HPDE6-E6E7 (cell line): ENCODE measurements at regions not wholly inside any gene's neighbourhood (a gene's known extent, or its start where the extent isn't known, plus 50 kb on each side); places are given as distances from the start of the nearest gene placed in this dataset.

Experiments
- DNase-seq: peaks from one replicate; pipeline ENCODE4 v3.0.0; 2011; ENCODE audit warnings: missing footprints; ENCODE audit errors: extremely low spot score

DNA sequence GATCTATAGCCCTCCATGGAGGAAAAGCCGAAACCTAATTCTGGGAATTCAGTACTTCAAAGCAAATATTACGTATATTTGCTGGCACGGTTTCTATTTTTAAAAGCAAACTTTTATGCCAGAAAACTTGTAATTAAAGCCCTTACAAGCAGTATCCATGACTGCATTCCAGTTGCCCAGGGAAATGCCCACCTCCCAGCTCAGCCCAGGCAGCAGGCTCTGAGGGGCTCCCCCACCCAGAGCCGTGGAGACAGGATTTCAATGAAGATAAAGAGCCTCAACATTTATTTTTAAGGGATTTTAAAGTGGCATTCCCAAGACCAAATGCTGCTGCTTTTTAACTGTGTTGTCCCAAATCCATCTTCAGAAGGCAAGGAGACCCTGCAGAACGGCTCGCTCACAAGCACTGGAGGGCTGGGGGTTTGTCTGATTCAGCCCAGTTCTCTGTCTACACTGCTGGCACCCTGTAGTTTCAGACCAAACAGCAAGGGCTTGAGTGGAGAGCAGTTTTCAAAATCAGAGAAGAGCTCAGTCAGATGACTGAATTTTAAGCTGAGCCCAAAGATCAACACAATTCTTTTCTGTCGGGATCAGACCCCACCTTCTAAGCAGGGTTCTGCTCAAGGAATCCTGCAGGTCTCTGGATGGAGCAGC, 105.1 kb downstream of the KCNF1 start:
- DNase-seq = no peak

DNA sequence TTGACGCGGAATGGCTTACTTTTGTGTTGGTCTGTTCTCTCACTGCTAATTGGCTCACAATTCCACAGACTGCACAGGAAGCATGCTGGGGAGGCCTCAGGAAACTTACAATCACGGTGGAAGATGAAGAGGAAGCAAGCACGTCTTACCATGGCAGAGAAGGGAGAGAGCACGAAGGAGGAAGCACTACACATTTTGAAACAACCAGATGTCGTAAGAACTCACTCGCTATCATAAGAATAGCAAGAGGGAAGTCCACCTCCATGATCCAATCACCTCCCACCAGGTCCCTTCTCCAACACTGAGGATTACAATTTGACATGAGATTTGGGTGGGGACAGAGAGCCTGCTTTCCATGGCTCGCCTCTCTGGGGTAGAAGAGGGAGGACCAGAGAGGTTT, 106.2 kb downstream of the KCNF1 start:
- DNase-seq = no peak

DNA sequence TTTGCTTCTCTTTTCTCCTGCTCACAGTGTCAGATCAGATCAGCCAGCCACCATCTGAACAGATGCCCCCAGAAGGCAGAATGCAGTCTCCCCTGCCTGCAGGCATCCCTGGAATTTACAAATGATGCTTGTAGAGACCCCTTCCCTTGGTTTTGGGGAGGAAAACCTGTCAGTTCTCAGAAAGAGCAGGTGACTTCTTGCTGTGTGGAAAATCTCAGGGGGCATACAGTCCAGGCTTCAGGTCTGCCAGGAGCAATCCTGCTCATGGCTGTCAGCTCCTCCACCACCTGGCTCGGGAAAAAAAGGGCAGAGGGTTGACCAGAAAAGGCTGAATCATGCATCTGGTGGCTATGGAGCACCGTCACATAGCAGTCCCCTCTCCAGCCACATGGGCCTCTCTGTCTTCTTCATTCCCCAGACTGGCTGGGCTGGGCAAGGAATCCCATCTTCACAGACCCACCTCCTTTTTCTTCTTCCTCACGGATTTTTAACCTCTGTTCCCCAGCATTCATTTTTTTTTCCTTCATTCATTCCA, 107.0 kb downstream of the KCNF1 start:
- DNase-seq = no peak

DNA sequence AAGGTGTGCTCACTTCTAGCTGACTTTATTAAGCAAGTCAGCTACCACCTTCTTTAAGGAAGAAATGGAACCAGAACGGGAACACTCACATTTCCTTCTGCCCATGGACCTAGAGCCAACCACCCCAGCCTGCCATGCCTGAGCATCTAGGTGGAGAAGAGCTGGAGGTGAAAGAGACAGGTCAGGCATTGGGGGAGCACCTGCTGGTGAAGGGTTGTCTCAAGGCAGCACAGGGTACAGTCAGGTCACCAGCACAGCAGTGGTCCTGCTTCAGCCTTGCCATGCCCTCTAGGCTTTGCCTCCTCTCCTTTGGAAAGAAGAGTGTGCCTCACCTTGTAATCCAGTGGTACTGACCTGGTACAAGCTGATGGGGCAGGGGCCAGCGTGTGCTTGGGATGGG, 107.9 kb downstream of the KCNF1 start:
- no peak for DNase-seq

DNA sequence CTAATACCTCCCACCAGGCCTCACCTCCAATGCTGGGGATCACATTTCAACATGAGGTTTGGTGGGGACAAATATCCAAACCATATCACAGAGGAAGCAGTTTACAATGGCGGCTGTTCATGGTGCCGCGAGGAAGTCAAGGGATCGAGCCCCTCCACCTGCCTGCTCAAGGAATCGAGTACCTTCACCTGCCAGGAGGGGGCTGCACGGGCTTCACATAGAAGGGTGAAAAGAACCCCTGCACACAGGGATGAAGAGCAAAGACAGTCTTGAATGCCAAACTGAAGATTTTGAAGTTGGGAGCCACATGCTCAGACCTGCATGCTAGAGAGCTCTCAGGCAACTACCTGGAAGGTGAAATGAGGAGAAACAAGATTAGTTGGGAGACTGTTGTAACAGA, 110.3 kb downstream of the KCNF1 start:
- DNase-seq = no peak

DNA sequence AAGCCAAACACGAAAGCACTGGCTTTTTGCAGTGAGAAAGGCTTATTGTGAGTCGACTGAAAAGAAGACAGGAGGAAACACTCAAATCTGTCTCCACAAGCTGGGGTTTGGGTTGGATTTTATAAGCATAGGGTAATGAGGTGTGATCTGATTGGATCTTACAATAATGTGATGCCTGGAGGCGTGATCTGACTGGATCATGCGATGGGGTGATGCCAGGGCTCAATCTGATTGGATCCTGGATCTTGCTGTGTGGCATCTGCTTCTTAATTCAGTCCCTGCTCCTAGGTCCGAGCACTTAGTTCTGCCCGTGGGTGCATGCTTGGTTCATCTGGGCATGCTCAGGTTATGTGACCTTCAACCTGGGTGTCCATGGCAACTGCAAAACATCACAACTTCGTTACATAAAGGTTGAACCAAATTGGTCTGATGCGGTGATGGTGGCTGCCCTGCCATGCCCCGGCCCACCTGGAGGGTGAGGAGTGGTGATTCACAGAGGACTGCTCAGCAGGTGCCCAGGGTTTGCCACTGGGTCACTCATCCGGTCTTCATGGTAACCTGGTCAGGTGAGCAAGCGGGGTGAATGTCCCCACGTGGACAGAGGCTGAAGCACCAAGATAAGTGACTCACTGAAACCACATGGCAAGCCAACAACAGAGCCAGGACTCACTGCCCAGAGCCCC, 111.0 kb downstream of the KCNF1 start:
- peak; percentile 19 for DNase-seq

DNA sequence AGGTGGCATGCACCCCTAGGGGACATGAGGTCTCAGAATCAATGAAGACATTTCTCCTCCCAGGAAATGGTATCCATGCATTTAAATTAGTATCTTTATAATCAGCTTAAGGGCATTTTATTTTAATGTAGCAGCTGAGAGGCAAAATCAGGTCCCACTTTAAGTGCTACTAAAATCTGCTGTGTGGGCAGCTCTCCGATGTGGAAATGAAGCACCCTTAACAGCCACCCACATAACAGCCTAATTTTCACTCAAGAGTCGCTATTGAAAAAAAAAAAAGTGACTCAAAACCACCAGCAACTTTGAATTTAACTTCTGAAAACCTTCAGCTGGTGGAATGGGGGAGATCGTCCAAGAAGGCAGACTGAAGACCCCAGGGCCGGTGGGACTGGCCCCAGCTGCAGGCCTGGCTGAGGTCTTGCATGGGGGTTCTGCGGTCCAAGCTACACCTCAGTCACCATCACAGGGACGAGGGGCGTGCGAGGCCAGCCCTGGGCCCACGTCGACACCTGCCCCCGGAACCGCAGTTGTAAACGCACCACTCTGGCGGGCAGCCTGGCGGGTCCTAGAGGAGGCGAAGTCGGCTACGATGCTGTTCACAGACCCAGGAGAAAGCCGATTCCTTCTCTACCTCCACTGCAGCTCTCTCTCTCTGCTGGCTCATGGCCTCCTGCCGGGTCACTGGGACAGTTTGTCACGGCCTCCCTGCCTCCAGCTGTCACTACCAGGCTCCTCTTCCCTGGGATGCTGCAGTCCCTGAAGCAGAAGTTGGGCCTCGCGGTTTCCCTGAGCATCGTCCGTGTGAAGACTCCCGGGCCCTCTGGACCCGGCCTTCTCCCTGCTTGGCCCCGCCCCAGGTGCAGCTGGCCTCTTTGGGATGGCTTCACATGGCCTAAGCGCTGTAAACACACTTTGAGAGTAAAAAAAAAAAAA, 111.9 kb downstream of the KCNF1 start:
- no peak for DNase-seq

DNA sequence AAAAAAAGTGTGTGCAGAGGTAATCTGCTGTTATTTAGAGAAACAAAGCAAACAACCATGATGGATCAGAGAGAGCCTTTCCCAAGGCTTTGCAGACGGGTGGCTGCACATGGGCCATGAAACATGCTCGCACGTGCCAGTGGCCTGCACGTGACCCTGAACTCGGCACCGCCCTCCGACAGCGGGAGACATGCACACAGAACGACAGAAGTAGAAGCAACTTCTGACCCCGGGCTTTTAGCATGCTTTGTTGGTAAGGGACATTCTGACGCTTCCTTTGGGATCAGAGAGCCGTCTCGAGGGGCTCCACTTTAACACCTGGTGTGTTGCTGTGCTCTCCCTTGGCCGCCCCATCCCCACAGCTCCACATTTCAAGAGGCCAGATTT, 112.5 kb downstream of the KCNF1 start:
- DNase-seq = no peak

DNA sequence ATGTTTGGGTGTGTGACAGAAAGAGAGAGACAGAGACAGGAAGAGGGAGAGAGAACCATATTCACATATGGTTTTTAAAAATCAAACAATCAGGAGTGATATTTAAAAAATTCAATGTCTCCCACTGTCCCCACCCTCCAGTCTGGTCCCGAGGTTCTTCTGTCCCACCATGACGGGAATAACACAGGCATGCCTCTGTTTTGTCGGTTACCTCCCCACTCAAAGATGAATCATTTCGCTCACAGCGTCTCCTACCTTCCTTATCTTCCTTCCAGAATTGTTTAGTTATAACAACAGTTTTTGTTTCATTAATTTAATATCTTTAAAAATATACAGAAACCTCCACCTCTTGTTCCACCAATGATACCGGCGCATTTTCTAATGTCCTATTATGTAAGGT, 113.0 kb downstream of the KCNF1 start:
- no peak for DNase-seq

DNA sequence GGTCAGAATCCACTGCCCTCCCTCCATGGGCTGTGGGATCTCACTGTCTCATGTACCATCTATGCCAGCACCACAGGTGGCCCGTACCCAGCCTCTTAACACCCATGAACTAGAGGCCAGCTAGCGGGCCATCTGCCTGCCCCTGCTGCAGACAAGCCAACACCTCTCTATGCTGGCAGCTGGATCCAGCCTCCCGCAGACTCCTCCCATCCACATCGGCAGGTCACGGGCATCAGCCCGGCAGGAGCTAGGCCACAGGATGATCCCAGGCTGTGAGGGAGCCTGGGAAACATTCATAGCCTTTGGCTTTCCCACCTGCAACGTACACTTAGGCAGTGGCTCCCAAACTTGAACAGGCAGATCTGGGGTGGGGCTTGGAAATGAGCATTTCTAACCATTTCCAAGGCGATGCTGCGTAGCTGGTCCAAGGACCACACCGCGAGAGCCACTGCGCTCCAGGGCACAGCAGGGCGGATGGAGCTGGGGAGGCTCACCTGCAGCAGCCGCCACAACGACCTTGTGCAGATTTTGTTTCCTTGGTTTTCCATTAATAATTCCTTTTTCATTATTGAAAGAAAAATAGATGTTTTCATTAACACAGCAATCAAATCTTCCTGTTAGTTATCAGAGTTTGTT, 114.7 kb downstream of the KCNF1 start:
- no peak for DNase-seq

DNA sequence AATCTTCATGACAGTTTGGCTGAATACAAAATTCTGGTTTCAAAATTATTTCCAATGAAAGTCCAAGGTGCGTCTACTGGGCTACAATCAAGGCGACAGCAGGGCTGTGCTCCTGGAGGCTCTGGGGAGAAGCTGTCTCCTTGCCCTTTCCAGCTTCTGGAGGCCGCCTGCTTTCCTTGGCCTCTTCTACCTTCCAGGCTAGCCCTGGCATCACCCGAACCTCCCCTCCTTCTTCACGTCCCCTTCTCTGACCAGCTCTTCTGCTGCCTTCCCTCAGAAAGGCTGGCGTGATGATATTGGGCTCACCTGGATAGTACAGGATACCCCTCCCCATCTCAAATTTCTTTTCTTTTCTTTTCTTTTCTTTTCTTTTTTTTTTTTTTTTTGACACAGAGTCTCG, 115.5 kb downstream of the KCNF1 start:
- DNase-seq = no peak

DNA sequence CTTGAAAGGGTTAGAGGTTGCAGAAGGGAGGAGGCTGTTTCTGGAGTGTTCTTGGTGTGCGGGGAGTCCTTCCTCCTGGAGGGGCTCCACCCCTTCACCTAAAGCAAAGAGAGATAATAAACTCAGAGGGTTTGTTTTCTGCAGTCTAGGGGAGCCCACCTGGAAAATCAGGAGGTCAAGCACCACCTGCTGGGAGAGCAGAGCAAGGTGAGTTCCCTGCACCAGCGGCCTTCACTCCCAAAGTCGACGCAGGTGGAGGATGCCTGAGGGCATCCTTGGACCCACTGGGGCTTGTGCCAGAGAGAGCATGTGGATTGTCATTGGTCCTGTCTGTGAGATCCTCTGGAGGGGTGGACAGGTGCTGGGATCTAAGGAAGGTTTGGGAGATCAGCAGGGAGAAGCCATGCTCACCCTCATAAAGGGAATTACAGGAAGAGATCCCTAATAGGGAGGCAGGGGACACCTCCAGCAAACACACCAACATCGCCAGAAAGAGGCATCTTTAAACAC, 116.7 kb downstream of the KCNF1 start:
- no peak for DNase-seq

DNA sequence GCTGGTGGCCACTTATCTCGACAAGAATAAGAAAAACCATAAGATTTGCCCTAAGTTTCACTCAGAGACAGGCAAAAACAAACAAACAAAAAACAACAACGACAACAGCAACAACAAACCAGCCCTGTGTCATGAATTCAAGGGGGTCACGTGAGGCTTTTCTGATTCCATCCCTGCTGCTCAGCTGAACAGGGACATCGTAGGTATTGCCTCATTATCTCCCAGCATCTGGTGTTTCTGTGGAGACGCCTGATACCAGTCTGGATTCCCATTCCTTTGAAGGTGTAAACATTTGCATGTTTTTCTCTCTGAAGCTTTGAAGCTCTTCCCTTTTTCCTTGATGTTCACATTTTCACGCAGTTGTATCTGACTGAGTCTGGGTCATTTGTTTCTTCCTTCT, 117.4 kb downstream of the KCNF1 start:
- no peak for DNase-seq

DNA sequence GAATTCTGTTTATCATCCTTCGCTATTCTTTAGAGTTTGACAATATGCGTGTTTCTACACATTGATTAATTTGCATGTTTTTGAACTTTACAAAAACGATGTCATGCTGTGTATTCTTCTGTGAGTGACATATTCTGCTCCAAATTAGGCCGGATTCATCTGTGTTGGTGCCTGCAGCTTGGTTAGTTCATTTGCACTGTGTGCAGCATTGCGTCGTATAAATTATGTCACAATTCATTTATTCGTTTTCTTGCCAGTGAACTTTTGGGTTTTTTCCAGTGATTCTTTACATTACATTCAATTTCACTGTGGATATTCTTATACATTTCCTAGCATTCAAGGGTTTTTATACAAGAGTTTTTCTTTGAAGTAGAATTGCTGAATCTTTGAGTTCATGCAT, 118.3 kb downstream of the KCNF1 start:
- DNase-seq = no peak

DNA sequence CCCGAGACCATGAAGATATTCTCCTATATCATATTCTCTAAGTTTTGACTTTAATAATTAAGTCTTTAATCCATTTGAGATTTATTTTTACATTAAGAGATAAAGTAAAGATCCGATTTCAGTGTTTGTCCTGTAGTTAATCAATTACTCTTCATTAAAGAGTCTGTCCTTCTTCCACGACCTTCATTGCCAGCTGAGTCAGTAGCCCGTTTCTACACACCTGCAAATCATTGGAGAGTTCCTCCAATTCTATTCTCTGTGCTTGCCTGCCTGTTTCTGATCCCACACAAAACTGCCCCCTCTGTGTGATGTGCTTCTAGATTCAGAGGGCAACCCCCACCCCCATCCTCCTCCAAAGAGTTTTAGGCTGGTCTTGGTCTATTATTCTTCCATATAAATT, 119.2 kb downstream of the KCNF1 start:
- no peak for DNase-seq

DNA sequence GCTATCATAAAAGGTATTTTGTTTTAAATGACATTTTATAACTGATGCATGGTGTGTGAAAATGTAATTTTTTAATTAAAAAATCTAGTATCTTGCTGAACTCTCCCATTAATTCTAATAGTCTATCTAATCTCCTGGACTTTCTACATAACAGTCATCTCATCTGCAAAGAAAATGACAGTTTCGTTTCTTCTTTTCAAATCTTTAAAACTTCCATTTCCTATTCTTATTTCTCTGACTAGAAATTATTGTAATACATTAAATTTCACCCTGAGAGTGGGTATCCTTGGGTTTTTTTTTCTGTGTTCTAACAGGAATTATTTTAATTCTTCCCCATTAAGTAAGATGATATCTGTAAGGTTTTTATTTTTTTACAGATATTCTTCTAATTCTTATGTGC, 120.1 kb downstream of the KCNF1 start:
- no peak for DNase-seq

DNA sequence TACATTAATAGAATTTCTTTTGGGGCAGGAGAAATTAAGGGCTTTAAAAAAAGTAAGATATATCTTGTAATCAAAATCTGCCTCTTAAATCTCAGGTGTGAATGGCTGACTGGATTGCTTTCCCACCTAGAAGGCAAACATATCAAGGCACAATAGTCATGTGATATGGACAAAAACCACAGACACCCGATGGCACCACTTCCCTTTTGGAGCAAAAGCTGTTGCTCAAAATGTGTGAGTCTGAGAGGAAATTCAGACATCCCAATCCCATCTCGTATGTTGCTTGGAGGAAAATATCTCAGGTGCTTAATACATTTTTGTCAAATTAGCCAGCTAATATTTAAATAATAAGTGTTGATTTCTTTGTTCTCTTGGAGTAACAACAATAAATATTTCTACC, 120.7 kb downstream of the KCNF1 start:
- no peak for DNase-seq

DNA sequence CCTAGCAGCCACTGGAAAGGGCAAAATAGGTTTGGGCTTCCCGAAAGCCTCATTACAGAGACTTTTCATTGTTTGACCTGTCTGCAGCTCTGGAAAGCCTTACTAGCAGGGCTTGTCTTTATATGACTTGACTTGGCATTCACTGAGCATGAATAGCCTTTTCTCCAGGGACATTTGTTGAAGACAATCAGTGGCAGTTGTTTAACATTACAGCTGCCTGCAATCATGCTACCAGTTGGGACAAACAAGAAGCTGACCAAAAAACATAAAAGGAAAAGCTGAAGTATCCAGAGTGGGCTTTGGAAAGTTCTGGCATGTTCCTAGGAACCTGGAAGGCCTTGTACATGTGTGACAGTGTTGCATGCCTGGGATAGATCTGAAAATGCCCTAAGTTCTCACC, 121.4 kb downstream of the KCNF1 start:
- DNase-seq = no peak

DNA sequence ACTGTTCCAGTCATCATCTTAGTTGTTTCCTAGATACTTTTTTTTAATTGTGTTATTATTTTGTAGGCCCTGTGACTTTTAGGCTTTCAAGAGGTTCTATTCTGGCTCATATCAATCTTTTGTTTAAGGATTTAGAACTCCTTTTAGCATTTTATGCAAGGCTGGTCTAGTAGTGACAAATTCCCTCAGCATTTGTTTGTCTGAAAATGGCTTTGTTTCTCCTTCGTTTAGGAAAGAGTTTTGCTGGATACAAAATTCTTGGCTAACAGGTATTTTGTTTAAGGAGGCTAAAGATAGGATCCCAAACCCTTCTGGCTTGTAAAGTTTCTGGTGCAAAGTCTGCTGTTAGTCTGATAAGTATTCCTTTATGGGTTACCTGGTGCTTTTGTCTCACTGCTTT, 116.6 kb upstream of the SLC66A3 start:
- DNase-seq = no peak

DNA sequence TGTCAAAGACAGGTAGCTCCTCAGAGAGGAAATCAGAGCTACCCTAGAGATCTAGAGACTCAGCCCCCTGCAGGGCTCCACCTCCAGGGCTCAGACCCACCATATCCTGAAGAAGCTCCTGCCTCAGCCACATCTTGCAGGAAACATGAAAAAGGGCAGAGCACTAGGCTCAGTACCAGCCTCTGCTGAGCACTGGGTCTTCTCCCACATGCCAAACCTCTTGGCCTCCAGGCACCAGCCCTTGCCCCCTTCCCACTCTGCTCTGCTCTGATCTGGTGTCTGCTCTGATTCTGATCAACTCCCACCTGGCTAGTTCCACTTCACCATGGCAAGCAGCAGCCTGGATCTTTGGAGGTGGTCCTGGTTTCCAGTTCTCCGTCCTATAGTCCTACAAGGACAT, 114.3 kb upstream of the SLC66A3 start:
- no peak for DNase-seq

DNA sequence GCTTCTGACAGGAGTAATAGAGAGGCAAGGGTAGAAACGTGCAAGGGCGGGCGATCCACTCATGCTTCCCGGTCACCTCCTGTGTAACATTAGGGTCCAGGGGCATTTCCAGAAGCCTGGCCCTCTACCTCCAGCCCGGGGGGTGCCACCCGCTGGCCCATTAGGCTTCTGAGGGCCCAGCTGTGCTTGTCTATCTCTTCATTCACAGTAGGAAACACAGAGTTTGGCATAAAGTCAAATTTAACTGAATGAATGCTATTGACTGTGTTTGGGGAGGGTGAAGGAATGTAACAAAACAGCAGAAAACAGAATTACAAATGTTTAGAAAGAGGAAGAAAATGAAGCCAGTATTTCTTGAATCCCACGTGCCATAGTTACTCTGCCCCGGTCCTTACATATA, 112.4 kb upstream of the SLC66A3 start:
- DNase-seq = no peak

DNA sequence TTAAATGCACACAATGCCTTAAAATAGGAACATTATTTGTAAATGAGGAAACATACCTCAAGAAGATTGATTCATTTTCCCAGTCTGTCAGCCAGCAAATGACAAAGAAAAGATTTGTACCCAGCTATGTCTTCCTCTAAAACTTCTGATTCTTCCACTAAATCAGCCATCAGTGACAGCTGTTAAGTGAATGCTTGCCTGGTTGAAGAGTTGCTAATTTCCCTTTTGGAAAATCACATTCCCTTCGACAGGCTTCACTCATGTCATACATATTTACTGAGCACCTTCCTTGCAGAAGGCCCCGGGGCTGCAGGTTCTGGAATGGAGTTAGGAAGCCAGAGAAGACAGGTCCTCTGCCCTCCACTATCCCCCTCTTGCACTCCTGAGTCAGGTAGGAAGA, 112.0 kb upstream of the SLC66A3 start:
- no peak for DNase-seq
